HG03354 (cell line): ENCODE measurements at regions not wholly inside any gene's neighbourhood (a gene's known extent, or its start where the extent isn't known, plus 50 kb on each side); places are given as distances from the start of the nearest gene placed in this dataset.
"Not testable (repeated sequence)": the region's sequence is repeated elsewhere in the genome, so short reads cannot be mapped to it uniquely, and the experiment has no call there.

Experiments used
- ATAC-seq: cut with Tn5 transposase; IDR thresholded peaks from one replicate; pipeline ENCODE4 v1.9.1; 2021; ENCODE audit warnings: mild to moderate bottlenecking; ENCODE audit not compliant: unreplicated experiment, poor library complexity, severe bottlenecking

DNA sequence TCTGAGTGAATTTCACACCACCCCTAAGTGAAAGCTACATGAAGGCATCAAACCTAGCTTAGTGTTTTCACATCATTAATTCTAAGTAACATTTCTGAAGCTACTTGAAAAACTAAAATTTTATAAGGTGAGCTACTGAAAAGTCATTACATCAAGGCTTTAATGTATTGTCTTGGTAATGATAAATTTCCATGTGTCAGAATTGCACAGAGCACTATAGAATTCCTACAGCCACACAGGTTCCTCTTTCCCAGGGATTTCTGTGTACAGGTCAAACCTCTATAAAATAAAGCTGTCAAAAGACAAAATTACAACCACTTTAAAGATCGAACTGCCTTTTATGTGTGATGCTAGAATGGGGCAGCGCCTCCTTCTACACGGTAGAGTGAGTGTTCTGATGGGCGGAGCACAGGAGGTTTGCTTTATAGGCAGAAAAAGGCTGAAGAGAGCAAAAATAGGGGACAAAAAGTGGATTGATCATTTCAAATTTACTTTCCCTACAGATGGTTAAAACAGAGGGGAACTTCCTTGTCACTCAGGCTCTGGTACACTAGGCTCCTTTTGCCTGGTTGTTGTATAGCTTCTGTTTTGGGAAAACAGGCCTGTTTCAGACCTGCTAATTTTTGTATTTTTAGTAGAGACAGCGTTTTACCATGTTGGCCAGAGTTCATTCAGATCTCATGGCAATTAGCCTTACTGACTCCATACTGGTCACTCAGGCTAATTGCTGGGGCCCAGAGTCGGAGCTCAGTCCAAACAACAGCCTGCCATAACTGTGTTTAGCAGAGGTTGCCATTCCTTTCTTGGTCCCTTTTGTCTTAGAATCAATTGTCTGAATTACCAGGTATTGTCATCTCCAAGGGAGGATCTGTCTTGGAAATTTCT lies 102.5 kb upstream of the BASP1 start:
- no peak for ATAC-seq

DNA sequence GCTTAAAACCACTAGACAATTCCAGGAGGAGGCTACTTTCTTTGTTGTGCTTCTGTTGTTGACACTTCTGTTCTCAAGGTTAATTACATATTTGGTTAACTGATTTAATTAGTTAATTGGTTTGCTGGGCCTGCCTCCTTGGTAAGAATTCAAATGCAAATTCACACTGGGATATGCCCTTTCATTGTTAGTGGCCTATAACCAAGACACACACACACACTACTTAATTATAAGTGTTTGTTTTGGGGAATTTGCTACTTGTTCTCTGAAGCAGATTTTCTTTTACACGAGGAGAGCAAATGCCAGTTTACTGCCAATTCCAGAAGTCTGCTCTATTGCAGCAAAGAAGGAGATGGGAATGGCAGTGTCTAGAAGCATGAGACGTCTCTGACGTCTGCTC lies 101.6 kb upstream of the BASP1 start:
- ATAC-seq, result no peak

DNA sequence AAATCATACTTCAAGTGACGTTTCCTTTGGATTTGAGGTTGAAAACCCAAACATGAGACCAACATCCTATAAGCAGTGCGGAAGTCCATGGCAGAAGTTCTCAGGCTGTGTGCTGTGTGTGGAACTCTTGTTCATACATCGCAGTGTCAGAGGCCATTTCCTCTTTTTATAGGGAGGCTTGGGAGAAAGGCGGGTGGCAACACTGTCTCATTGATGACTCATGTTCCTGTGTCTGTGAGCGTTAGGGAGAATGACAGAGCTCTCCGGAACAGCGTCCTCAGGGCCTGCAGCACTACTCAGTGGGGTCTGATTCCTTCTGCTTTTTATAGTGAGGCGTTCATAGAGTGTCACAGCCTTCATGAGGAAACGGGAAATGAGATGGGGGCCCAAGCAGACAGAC lies 98.8 kb upstream of the BASP1 start:
- ATAC-seq, result peak; percentile 77

DNA sequence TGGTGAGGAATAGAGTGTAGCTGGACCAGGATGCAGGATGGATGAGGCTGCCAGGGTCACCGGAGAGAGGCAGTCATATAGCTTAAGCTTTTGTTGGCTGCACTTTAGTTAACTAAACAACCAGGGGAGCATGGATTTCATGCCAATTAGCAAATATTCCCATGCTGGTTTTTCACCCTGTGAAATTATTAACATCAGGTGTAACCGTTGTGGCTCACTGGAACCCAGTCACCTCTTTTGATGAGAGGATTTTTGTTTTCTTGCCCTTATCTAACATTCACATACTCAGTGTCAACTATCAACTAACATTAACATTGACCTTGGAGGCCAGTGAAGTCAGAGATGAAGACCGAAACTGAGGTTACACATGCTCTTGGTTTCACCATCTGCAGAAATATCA lies 97.2 kb upstream of the BASP1 start:
- ATAC-seq, result no peak

DNA sequence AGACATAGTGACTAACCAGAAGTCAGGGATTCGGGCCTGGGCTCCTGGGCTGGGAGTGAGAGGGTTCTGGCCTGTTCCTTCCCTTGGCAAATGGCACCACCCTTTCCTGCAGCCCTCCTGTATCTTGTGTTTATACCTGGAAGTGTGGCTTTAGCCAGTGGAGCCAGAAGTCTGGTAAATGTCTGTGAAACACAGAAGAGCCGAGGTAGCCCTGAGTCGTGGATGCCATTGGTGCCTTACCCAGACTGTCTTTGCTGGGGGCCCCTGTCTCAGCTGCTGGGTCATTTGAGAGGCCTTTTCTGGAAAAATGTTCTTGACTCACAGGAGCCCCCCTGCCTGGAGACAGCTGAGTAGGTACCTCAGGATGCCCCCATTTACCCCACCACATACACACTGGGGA lies 95.7 kb upstream of the BASP1 start:
- ATAC-seq, result no peak

DNA sequence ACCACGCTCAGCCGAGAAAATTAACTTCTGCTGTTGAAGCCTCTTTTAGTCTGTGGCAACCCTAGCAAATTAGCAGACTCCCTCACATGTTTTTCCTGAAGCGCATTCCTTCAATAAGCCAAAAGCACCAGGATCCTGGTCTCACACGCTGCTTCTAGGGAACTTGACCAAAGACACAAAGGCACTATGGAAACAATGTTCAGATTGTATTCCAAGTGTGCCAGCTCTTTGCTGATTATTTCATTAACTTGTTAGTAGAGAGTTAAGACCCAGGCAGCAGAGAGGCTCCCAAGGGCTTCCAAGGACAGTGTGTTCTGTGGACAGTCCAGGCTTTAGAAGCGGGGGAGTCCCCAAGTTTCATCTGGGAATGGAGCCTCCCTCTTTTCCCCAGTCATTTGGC lies 94.4 kb upstream of the BASP1 start:
- ATAC-seq, result no peak

DNA sequence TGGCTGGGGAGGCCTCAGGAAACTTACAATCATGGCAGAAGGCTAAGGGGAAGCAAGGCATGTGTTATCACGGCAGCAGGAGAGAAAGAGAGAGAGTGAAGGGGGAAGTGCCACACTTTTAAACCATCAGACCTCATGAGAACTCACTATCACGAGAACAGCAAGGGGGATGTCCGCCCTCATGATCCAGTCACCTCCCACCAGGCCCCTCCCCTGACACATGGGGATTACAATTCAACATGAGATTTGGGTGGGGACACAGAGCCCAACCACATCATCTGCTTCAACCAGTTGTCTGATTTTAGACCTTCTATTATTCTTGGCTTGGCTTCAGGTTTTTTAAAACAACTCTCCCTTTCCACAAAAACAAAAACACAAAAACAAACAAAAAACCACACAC lies 93.7 kb upstream of the BASP1 start:
- ATAC-seq, result not testable (repeated sequence)

DNA sequence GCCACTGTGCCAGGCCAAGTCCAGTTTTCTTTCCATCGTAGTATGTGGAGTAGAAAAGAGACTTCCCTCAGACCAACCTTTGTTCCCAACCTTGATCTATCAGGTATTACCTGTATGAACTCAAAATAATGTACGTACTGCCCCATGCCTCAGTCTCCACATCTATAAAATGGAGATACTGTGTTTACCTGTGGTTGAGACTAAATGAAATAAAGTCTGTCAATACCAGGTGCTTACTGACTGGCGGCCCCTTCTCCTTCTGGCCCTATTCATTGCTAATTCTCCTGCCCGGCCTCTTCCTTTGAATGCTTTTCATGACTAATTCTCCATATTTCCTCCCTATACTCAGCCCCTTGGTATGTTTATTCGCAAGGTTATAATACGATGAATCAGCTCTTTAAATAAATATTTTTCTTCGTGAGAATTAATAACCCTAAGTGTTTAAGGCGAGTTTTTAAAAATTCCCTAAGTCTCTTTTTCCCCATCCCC lies 89.6 kb upstream of the BASP1 start:
- ATAC-seq, result no peak

DNA sequence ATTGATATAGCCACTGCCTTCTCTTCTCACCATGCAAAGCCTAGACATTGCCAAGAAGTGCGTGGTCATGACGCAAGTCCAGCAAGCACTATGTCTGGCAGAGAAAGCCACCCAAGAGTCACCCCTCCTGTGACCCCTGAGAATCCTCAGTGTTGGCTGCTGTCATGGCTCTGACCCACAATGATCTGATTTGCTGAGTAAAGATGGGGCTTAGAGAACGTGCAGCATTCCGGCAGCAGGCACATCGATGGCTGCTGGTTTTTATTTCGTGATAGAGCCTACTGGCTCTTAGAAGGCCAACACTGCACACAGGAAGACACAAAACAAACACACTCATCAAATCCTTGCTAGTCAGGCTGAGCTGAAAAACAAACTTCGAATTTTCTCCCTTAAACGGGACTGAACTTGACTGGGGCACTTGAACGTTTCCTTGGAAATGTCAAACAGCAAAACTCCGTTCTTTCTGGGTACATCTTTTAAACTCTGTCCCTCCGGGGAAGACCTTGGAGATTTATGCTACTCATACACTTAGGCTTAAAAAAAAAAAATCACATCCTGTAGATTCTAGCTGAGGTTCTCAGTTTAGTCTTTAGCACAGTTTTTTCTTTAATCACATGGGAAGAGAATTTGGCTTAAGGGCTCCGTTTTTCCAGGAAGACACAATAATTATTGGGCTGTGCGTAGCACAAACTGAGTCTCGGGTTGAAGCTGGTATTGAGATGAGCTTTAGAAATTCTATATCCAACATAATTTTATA lies 88.2 kb upstream of the BASP1 start:
- no peak for ATAC-seq

DNA sequence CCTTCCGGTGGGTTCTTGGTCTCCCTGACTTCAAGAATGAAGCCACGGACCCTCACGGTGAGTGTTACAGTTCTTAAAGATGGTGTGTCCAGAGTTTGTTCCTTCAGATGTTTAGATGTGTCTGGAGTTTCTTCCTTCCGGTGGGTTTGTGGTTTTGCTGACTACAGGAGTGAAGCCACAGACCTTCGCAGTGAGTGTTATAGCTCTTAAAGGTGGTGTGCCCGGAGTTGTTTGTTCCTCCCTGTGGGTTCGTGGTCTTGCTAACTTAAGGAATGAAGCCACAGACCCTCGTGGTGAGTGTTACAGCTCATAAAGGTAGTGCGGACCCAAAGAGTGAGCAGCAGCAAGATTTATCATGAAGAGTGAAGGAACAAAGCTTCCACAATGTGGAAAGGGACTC lies 87.1 kb upstream of the BASP1 start:
- ATAC-seq, result not testable (repeated sequence)

DNA sequence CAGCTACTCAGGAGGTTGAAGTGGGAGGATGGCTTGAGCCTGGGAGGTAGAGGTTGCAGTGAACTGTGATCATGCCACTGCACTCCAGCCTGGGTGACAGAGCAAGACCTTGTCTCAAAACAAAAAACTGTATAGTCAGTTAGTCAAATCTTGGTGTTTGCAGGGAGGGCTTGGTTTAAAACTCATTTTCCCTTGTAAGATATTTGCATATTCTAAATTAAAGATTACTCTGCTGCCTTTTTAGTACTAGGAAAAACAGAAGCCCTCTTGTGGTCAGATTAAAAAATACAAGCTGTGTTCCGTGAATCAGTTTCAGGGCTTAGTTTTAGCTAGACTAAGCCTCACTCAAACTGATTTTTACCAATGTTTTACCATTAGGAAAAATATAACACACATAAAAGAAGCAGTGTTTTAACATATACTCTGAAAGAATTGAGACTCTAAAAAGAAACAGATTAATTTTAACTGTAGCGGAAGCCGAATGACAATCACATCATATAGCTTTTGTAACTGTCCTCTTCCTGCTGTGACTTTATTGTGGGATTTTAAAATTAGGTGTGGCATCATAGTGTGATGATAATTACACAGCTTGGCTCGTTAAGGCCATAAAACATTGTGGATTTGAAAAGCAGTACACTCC lies 84.9 kb upstream of the BASP1 start:
- peak; percentile 82 for ATAC-seq

DNA sequence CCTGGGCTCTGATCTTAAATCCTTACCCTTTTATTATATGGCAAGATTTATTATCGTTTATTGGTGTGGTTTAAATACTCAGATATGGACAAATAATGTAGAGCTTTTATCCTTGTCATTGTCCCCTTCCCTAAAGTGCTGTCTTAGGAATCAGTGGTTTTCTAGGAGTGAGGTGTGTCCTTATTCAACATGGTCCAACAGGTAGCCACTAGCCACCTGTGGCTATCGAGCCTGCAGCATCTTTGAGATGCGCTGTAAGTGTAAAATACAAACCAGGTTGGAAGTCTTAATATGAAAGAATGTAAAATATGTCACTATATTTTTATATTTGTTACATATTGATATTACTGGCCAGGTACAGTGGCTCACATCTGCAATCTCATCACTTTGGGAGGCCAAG lies 82.4 kb upstream of the BASP1 start:
- no peak for ATAC-seq

DNA sequence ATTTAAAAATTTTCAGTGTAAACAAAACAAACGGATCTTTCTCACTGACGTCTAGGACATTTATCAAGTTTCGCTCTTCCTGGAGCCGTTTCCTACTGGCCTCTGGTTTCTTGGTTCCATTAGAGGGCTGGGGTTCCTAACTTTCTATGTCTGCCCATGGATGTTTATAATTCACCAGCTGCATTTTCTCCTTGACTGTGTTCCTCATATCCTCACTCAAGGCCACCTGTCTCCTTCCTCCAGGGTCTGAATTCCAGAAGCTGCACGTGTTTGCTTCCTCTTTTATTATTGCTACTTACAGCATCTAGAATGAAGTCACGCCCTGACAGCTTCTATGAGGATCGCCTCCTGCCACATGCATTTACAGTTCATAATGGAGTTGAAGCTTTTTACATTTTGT lies 74.1 kb upstream of the BASP1 start:
- no peak for ATAC-seq

DNA sequence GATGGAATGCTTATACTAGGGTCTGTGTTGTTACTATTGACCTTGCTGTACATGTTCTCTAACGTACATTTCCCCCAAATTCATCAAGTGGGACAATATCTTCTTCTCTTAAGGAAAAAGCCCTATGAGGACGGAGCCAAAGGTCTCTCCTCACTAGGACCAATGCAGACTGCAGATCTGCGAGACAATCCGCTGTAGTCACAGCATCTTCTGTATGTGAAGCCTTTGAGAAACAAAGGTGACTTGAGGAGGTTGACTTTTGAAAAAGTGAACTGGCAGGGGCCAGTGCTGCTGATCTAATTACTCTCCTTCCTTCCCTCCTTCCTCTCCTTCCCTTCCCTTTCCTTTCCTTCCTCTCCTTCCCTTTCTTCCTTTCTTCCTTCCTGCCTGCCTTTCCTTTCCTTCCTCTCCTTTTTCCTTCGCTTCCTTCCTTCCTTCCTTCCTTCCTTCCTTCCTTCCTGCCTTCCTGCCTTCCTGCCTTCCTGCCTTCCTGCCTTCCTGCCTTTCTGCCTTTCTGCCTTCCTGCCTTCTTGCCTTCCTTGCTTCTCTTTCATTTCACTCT lies 71.1 kb upstream of the BASP1 start:
- no peak for ATAC-seq

DNA sequence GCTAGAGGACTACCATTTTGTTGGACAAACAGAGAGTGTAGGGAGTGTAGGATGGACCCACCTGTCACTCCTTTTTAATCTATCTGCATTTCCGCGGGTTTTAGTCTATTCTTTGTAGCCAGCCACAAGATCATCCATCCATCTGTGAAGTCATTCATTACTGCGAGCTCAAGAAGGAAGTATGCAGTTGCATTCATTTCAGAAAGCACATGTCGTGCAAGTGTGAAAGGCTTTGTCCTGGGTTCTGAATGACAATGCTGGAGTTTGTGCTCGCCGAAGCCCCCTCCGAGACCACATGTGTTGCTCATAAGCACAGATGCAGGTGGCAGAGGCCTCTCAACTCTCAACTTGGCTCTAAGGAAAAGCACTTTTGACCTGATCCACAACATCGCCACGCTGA lies 70.3 kb upstream of the BASP1 start:
- no peak for ATAC-seq

DNA sequence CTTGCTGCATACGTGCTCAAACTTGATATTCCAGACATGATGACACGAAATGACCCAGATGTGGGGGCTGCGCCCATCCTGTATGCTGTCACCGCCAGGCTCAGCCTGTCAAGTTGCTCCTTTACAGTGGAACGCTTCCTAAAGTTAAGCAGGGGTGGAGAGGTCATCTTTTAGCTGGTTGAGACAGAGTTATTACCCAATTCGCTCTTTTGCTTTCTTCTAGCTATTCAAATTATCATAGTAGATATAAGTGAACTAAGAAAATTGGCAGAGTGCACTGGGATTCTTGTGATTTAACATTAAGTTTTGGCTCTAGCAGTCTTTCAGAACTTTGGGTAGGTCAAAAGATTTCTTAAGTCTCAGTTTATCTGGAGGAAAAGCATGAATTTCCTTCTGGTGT lies 69.8 kb upstream of the BASP1 start:
- no peak for ATAC-seq

DNA sequence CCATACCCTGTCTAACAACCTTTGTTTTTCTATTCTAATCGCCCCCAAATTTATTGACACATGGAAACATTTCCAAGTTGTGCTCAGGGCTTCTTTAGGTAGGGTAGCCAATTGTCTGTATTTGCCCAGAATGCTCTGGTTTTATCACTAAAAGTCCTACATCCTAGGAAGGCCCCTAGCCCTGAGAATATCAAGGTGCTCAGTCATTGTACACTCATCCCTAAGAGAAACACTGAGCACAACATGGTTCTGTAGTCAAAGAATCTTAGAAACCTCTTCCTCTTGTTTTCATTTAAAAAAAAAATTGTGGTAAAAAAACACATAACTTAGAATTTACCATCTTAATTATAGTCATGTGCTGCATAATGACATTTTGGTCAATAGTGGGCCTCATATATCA lies 69.0 kb upstream of the BASP1 start:
- ATAC-seq, result no peak

DNA sequence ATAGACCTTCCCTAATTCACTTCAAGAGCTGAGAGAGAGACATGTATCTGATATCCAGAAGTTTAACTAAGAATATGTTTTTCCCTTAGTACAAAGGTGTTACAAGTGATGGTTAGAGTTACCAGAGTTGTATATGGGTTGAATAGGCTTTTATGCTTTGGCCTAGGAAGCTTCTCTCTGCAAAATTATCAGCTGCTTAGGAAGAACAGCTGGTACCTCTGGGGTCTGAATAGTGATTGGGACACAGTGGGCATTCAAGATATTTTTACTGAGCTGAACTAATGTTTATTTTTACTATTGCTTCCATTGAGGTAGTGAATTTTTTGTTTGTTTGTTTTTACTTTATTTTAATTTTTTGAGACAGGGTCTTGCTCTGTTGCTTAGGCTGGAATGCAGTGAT lies 67.6 kb upstream of the BASP1 start:
- no peak for ATAC-seq

DNA sequence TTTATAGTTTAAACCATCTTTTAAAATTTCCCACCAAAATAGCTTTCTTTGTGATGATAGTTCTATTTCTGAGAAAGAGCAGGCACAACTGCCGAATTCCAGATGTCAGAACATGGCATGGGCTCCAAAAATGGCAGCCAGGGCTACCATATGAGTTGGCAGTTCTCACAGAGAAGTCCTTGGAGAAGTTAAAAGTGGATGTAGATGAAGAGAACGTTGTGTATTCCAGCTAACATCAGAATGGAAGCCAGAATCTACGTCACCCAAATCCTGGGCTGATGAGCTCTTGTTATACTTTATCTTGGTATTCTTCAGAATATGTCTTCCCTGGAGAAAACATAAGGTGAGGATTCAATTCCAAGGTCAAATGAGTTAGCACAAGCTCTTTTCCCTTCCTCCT lies 66.9 kb upstream of the BASP1 start:
- ATAC-seq, result no peak

DNA sequence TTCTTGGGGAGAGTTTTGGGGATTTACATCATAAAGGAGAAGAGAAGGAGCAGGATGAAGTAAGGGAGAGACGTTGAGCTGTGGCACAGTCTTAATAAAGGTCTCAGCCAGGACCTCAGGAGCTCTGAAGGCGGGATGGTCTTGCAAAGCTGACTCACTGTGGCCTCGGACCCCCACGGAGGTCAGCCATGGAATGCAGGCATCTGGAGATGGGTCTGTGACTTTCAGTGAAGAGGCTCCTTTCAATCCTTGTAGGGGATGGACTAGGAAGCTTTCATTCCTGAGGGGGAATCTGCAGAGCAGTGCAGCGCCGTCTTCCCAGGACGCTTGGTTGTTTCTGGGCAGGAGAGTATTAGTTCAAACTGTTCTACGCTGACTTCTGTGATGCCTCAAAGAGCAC lies 65.7 kb upstream of the BASP1 start:
- ATAC-seq, result no peak
